DND-41 (cell line): ENCODE measurements at regions not wholly inside any gene's neighbourhood (a gene's known extent, or its start where the extent isn't known, plus 50 kb on each side); places are given as distances from the start of the nearest gene placed in this dataset.
A peak's percentile ranks its signal among the peaks of the same experiment; 100 is the strongest.

Source experiments
- ATAC-seq: fragments of 200-7000 bp; cut with Tn5 transposase; 3 replicates; pipeline ENCODE4 v1.9.1; 2021; ENCODE audit warnings: low read depth; ENCODE audit not compliant: insufficient read depth
- DNase-seq: peaks from one replicate; pipeline ENCODE4 v3.0.0-alpha.2; 2020
- H2AFZ ChIP-seq: 2 replicates; pipeline ENCODE4 v1.6.0; 2012; ENCODE audit warnings: low read depth, low read length
- H3K27ac ChIP-seq: 2 replicates; pipeline ENCODE4 v1.5.1; 2012; ENCODE audit warnings: low read length, inconsistent platforms
- H3K27me3 ChIP-seq: fragments of 200-600 bp; sonication (generic); 2 replicates; pipeline ENCODE4 v1.6.0; 2012; ENCODE audit warnings: low read length, mild to moderate bottlenecking, inconsistent platforms; ENCODE audit not compliant: insufficient read depth, poor library complexity
- H3K36me3 ChIP-seq: 2 replicates; pipeline ENCODE4 v1.5.1; 2012; ENCODE audit warnings: low read length, inconsistent platforms; ENCODE audit not compliant: insufficient read depth
- H3K4me1 ChIP-seq: 2 replicates; pipeline ENCODE4 v1.5.1; 2012; ENCODE audit warnings: mild to moderate bottlenecking, low read length; ENCODE audit not compliant: insufficient read depth
- H3K4me2 ChIP-seq: 2 replicates; pipeline ENCODE4 v1.6.0; 2012; ENCODE audit warnings: mild to moderate bottlenecking, moderate library complexity, low read length, inconsistent platforms; ENCODE audit not compliant: insufficient read depth
- H3K4me3 ChIP-seq, 2 experiments: fragments of 200-600 bp in 1 of 2; shearing (Covaris generic) in 1 of 2; 2 replicates each; pipeline ENCODE4 v1.5.1; 2012 to 2016; ENCODE audit warnings: inconsistent platforms in 2 of 2, low read length in 2 of 2, mild to moderate bottlenecking in 2 of 2, low read depth in 1 of 2, moderate library complexity in 1 of 2
- H3K79me2 ChIP-seq: 2 replicates; pipeline ENCODE4 v1.6.0; 2012; ENCODE audit warnings: low read length, inconsistent platforms; ENCODE audit not compliant: insufficient read depth
- H3K9ac ChIP-seq: 2 replicates; pipeline ENCODE4 v1.6.0; 2012; ENCODE audit warnings: low read depth, mild to moderate bottlenecking, inconsistent platforms, low read length, moderate library complexity
- H3K9me3 ChIP-seq: 2 replicates; pipeline ENCODE4 v1.5.1; 2012; ENCODE audit warnings: low read length, moderate library complexity, mild to moderate bottlenecking, inconsistent platforms; ENCODE audit not compliant: insufficient read depth, severe bottlenecking
- H4K20me1 ChIP-seq: 2 replicates; pipeline ENCODE4 v1.6.0; 2012; ENCODE audit warnings: low read length; ENCODE audit not compliant: insufficient read depth
- EZH2 ChIP-seq: IDR thresholded peaks from 3 replicates; pipeline ENCODE4 v1.6.1; 2012; ENCODE audit warnings: borderline replicate concordance, low read depth, mild to moderate bottlenecking, moderate library complexity, low read length, inconsistent platforms; ENCODE audit not compliant: severe bottlenecking
- TF ChIP-seq, protein P1 (sequence below): IDR thresholded peaks from 2 replicates; pipeline ENCODE4 v1.5.1; 2012; ENCODE audit warnings: borderline replicate concordance, low read length, moderate library complexity, mild to moderate bottlenecking; ENCODE audit not compliant: poor library complexity, severe bottlenecking; ENCODE audit errors: extremely low read depth

DNA sequence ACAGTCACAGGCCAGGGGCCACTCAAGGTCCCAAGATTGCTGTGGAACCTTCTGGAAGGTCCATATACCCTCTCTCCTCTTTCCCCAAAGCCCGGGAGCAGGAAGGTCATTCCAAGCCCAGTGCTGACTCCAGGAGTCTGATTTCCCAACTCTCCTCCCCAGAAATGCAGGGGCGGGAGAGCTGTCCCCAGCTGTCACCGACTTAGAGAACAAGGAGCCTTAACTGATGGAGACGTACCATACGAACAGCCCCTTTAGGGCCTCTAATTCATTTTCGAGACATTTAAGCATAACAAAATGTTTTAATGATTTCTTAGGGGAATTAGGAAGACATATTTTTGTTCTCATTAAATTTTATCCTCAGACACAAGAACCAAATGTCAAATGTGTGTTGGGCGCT, 99.2 kb downstream of the PHETA1 start:
- TF ChIP-seq EZH2 = no peak
- TF ChIP-seq, protein P1, sequence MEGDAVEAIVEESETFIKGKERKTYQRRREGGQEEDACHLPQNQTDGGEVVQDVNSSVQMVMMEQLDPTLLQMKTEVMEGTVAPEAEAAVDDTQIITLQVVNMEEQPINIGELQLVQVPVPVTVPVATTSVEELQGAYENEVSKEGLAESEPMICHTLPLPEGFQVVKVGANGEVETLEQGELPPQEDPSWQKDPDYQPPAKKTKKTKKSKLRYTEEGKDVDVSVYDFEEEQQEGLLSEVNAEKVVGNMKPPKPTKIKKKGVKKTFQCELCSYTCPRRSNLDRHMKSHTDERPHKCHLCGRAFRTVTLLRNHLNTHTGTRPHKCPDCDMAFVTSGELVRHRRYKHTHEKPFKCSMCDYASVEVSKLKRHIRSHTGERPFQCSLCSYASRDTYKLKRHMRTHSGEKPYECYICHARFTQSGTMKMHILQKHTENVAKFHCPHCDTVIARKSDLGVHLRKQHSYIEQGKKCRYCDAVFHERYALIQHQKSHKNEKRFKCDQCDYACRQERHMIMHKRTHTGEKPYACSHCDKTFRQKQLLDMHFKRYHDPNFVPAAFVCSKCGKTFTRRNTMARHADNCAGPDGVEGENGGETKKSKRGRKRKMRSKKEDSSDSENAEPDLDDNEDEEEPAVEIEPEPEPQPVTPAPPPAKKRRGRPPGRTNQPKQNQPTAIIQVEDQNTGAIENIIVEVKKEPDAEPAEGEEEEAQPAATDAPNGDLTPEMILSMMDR = no peak
- no peaks in the 10 kb centered on the region for H3K27me3 ChIP-seq
- DNase-seq (no peak), ATAC-seq (no peak)
- no peak overlapping the region for H3K9ac ChIP-seq
- H3K36me3 ChIP-seq = no peaks in the 10 kb centered on the region
- no peaks in the 10 kb centered on the region for H3K4me1 ChIP-seq
- H3K27ac ChIP-seq = no peak overlapping the region
- no peak overlapping the region for H2AFZ ChIP-seq
- no peaks in the 10 kb centered on the region; the same call in 1 of the 2 replicates for H4K20me1 ChIP-seq
- H3K9me3 ChIP-seq = no peaks in the 10 kb centered on the region
- no peak overlapping the region for H3K4me2 ChIP-seq
- no peaks in the 10 kb centered on the region for H3K79me2 ChIP-seq
- H3K4me3 ChIP-seq = no peak overlapping the region

DNA sequence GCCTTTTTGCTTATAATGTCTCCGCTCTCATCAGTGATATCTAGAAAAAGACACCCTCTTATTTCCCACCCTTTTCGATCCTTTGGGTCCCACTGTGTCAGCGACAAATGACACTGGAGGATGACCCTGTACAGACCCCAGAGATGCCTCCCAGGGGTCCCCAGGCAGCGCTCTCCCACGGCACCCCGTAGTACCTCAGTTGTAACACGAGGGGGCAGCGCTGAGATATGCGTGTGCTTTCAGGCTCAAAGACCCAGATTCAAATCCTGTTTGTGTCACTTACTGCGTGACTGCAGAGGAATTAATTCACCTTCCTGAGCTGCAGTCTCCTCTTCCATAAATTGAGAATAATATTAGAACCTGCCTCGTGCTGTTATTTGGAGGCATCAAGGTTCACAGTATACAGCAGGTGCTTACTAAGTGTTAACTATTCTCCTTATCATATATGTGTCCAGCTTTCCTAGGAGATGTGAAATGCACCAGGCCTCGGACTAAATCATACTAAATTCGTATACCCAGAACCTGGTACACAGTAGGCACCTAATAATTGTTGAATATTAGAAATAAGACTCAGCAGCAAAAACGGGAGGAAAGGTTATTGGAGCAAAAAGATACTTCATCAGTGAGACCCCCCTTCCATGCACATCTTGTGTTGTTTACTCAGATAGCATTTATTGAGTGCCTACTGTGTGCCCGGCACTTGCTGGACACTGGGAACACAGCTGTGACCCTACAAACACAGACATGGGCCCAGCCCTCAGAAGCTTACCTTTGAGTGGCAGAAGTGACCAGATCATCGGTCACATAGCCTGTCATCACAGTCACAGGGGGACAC, 99.9 kb downstream of the PHETA1 start:
- no peak for ATAC-seq
- H3K27me3 ChIP-seq = no peaks in the 10 kb centered on the region
- no peak overlapping the region for H3K9ac ChIP-seq
- H3K9me3 ChIP-seq = no peaks in the 10 kb centered on the region
- no peaks in the 10 kb centered on the region for H3K36me3 ChIP-seq
- no peaks in the 10 kb centered on the region; the same call in 1 of the 2 replicates for H4K20me1 ChIP-seq
- no peak overlapping the region for H3K4me2 ChIP-seq
- no peaks in the 10 kb centered on the region for H3K79me2 ChIP-seq
- no peak for TF ChIP-seq EZH2
- TF ChIP-seq, protein P1 = peak; percentile 75
- H3K4me1 ChIP-seq = no peaks in the 10 kb centered on the region
- peak; percentile 29 for DNase-seq
- no peak overlapping the region for H3K4me3 ChIP-seq
- no peak overlapping the region for H3K27ac ChIP-seq
- no peak overlapping the region for H2AFZ ChIP-seq

DNA sequence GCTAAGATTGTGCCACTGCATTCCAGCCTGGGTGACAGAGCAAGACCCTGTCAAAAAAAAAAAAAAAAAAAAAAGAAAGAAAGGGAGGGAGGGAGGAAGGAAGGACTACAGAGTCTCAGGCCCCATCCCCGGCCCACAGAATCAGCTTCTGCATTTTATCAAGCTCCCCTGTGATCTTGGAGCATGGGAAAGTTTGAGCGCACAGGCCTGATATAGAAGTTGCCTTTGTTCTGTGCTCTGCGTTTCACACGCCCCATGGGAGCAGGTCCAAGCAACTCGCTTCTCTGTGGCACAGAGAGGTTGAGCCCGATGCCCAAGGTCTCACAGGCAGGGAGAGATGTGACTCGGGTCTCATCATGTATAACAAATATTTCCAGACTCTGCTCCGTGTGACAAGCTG, 101.8 kb downstream of the PHETA1 start:
- H3K4me1 ChIP-seq = no peaks in the 10 kb centered on the region
- no peak overlapping the region for H3K4me2 ChIP-seq
- H2AFZ ChIP-seq = no peak overlapping the region
- H3K27ac ChIP-seq = no peak overlapping the region
- ATAC-seq (no peak), DNase-seq (no peak)
- TF ChIP-seq, protein P1 = no peak
- no peak for TF ChIP-seq EZH2
- no peak overlapping the region for H3K9ac ChIP-seq
- H3K9me3 ChIP-seq = no peaks in the 10 kb centered on the region
- no peak overlapping the region for H3K4me3 ChIP-seq
- no peaks in the 10 kb centered on the region for H3K36me3 ChIP-seq
- H3K79me2 ChIP-seq = no peaks in the 10 kb centered on the region
- H4K20me1 ChIP-seq = no peaks in the 10 kb centered on the region
- no peaks in the 10 kb centered on the region for H3K27me3 ChIP-seq
